ENCODE measurements at regions not wholly inside any gene's neighbourhood (a gene's known extent, or its start where the extent isn't known, plus 50 kb on each side); places are given as distances from the start of the nearest gene placed in this dataset.
"Not testable (repeated sequence)": the region's sequence is repeated elsewhere in the genome, so short reads cannot be mapped to it uniquely, and the experiment has no call there.

DNA sequence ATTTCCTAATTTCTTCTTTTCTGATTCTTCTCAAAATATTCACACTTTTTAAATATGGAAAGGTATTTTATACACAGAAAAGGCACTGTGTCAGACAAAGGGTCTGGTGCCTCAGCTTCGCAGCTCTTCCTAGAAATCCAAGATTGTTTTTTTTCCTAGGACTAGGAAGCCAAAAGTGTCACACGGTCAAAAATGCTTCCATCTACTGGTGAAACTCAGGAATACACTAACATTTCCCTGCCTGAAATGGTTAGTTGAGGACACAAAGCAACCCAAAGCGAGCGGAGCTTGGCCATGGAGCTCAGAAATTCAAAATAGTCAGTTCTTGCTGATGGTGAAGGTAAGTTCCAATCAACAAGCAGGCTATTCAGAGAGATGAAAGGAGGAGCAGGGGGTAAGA is 426.5 kb upstream of the RASGRP1 start:
- in situ Hi-C loops (cut with HindIII; ENCODE audit: low pct_unique_long_range_greater_than_20kb, low sequenced_read_pairs), result no loop called here
- peak; percentile 7 to 80 for DNase-seq (ENCODE audit: low read depth in 1 of 2, low spot score in 1 of 2)
- TF ChIP-seq JUND (IDR thresholded peaks at IDR 0.05; ENCODE audit: low read depth), result no peak

DNA sequence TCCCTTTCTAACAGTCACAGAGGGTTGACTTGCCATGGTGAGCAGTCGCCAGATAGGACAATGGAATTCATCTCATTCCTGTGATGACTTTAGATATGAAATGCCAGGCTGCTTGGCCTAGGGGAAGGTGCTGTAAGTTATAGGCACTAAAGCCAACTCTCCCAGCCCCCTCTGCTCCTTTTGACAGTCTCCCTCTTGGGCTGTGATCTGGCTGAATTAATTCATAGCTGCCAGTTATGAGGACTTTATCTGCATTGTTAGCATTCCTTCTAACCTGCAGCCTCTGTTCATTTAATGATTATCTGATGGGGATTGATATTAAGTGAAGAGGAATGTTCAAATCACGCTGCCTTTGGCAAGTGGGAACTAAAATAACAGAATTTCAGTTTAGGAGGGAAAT is 427.1 kb upstream of the RASGRP1 start:
- peak in 1 of 2 experiments; percentile 16 for DNase-seq (ENCODE audit: low read depth in 1 of 2, low spot score in 1 of 2)
- no peak for TF ChIP-seq JUND (IDR thresholded peaks at IDR 0.05; ENCODE audit: low read depth)
- in situ Hi-C loops (cut with HindIII; ENCODE audit: low pct_unique_long_range_greater_than_20kb, low sequenced_read_pairs), result no loop called here

DNA sequence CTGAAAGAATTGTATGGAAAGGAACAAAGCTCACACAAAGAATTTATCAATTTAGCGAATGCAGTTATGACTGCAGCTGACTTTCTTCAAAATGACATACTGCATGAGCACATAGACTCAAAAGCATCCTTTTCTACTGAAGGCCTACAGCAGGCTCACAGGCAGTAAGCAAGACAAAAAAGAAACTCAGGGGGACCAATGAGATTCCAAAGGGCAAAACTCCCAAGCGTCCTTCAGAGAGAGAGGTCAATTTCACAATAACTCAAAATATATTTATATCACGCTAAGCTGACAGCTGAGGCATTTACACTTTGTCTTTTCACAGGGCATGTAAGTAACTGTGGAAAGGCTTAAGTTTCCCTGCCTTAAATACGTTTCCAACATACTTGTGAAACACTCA is 427.9 kb upstream of the RASGRP1 start:
- in situ Hi-C loops (cut with HindIII; ENCODE audit: low pct_unique_long_range_greater_than_20kb, low sequenced_read_pairs), result no loop called here
- no peak for DNase-seq (ENCODE audit: low read depth in 1 of 2, low spot score in 1 of 2)
- no peak for TF ChIP-seq JUND (IDR thresholded peaks at IDR 0.05; ENCODE audit: low read depth)

DNA sequence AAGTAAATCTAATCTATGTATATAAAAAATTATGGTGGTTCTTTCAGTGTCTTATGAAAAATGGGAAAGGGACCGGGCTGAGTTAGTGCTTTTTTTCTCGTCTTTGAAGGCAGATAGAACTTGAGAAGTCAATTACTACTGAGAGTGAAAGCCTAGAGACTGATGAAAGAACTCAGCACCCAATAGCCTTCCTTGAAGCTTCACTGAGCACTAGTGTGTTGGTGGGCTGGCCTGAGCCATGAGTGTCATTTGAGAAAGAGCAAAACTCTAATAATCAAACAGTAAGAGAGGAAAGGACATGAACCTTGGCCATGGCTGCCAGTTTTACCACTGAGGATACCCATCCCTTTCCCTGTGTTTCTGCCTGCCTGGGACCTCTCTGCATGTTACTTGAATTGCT is 428.3 kb upstream of the RASGRP1 start:
- DNase-seq (ENCODE audit: low read depth in 1 of 2, low spot score in 1 of 2), result no peak
- no peak for TF ChIP-seq JUND (IDR thresholded peaks at IDR 0.05; ENCODE audit: low read depth)
- in situ Hi-C loops (cut with HindIII; ENCODE audit: low pct_unique_long_range_greater_than_20kb, low sequenced_read_pairs), result no loop called here

DNA sequence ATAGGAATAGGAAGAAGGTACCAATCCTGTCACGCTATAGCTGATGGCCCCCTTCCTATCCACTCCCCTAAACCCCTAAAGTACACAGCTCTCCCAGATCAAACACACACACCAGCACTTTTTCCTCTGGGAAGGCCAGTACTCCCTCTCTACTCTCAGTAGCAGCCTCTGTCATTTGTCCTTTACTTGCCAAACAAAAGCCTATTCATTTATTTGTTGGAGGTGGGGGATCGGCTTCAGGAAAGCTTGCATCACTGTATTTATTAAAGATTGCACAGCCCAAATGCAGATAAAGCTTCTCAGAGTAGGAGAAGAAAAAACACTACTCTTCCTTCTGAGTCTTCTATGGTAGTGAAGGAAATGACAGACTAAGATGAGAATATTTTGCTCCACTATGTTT is 429.7 kb upstream of the RASGRP1 start:
- no peak for TF ChIP-seq JUND (IDR thresholded peaks at IDR 0.05; ENCODE audit: low read depth)
- in situ Hi-C loops (cut with HindIII; ENCODE audit: low pct_unique_long_range_greater_than_20kb, low sequenced_read_pairs), result no loop called here
- no peak for DNase-seq (ENCODE audit: low read depth in 1 of 2, low spot score in 1 of 2)

DNA sequence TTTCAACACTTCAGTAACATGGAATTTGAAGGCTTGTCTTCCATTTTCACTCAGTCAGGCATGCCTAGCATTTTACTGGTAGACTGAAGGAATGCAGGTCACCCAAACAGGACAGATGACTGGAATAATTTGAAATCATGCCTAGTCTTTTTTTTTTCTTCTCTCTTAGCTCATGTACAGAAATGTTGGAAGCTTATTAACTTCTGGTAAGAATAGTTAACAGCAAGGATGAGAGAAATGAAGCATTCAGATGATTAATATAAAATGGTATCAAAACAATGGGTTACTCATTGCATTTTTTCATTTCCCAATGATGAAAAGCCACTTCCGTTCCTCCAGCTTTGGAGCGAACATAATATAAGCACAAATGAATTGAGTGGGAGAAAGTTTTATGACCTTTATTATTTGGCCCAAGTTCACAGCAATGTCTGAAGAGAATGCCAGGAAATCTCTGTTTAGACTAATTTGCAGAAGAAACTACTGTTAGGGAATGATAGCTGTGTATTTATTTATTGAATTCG is 431.6 kb upstream of the RASGRP1 start:
- in situ Hi-C loops (cut with HindIII; ENCODE audit: low pct_unique_long_range_greater_than_20kb, low sequenced_read_pairs), result no loop called here
- TF ChIP-seq JUND (IDR thresholded peaks at IDR 0.05; ENCODE audit: low read depth), result no peak
- peak in 1 of 2 experiments; percentile 12 for DNase-seq (ENCODE audit: low read depth in 1 of 2, low spot score in 1 of 2)

DNA sequence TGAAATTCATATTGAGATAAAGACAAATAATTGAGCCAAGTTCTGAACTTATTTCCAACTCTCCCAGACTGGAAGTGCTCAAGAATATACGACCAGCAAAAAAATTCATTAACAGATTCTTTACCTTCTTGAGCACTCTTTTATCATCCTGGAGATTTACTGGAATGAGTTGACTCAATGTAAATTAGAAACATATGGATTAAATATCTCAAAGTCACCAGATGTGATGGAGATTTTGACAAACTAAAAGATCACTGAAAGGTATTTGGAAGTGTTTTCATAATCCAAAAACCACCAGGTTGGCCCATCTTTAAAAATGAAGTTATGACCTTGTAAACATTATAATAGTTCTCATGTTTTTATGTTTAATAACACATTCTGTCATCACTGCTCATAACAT is 433.2 kb upstream of the RASGRP1 start:
- in situ Hi-C loops (cut with HindIII; ENCODE audit: low pct_unique_long_range_greater_than_20kb, low sequenced_read_pairs), result no loop called here

DNA sequence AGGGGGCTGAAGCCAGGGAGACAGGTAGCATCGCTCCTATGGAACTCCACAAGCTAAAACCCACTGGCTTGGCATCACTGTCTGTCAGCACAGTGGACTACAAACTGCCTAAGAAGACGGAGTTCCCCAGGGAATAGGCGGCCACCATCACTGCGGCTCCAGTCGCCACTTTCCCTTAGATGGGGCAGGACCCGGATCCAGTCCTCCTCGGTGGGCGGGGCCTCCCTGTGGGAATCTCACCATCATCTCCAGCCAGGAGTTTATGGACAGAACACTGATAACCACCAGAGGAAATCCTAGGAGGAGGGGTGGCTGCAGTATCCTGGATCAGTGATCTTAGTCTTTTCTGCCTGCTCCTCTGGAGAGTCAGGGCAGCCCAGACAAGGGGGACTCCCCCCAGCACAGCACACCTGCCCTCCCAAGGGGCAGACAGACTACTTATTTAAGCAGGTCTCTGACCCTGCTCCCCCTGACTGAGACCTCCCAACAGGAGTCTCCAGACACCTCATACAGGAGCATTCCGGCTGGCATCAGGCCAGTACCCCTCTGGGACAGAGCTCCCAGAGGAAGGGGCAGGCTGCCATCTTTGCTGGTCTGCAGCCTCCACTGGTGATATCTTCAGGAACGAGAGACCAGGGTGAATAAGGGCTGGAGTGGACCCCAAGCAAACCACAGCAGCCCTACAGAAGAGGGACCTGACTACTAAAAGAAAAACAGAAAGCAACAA is 435.6 kb upstream of the RASGRP1 start:
- no peak for DNase-seq (ENCODE audit: low read depth in 1 of 2, low spot score in 1 of 2)
- TF ChIP-seq JUND (IDR thresholded peaks at IDR 0.05; ENCODE audit: low read depth), result no peak
- in situ Hi-C loops (cut with HindIII; ENCODE audit: low pct_unique_long_range_greater_than_20kb, low sequenced_read_pairs), result no loop called here

More for the DNA sequence above, 433.2 kb upstream of the RASGRP1 start:
- DNase-seq (ENCODE audit: low read depth in 1 of 2, low spot score in 1 of 2), result no peak
- TF ChIP-seq JUND (IDR thresholded peaks at IDR 0.05; ENCODE audit: low read depth), result no peak

DNA sequence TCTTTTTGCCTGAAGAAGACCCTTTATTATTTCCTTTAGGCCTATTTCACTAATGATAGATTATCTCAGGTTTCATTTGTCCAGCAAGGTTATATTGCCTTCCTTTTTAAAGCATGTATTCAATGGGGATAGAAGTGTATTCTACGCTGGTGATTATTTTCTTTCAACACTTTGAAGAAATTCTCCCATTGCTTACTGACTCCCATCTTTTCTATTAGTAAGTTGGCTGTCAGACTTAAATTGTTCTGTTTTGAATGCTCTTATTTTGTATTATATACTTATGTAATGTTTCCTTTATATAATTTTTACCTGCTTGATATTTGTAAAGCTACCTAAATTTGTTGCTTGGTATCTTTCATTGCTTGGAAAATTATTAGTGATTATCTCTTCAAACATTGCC is 445.1 kb upstream of the RASGRP1 start:
- in situ Hi-C loops (cut with HindIII; ENCODE audit: low pct_unique_long_range_greater_than_20kb, low sequenced_read_pairs), result no loop called here
- no peak for TF ChIP-seq JUND (IDR thresholded peaks at IDR 0.05; ENCODE audit: low read depth)
- DNase-seq (ENCODE audit: low read depth in 1 of 2, low spot score in 1 of 2), result no peak

DNA sequence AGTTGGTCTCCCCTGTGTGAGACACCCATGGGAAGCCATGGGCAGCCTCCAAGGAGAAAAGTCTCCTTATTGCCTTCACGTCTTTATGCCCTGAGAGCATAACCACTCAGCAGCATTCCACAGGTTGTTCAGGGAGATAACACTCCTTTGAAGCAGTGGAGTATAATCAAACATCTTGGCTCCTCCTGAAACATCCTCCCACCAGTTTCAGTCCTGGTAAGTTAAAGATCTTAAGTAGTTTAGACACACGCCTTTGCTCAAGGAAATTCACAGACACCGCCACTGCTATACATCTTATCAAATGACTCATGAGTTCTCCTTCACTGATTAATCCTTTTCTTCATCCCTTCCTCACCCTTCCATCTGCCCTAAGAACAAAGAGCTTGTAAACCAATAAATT is 446.5 kb upstream of the RASGRP1 start:
- in situ Hi-C loops (cut with HindIII; ENCODE audit: low pct_unique_long_range_greater_than_20kb, low sequenced_read_pairs); DNase-seq (ENCODE audit: low read depth in 1 of 2, low spot score in 1 of 2): not testable (repeated sequence)

DNA sequence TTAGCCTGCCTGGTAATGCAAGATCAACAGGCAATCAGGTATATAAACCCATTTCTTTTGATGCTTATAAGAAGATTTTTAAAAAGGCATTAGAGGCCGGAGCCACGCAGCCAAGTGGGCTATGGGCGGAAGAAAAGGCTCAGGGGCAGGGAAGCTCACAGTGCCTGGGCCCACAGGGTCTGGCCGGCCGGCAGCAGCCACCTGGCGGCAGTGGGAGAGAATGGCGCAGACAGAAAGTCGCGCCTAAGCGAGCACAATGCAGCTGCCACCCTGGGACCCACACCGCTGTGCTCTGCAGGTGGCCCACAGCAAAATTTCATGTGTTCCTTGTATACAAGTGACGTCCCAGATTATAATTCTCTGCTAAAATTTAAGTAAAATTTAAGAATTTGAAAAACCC is 448.6 kb upstream of the RASGRP1 start:
- in situ Hi-C loops (cut with HindIII; ENCODE audit: low pct_unique_long_range_greater_than_20kb, low sequenced_read_pairs), result no loop called here
- no peak for DNase-seq (ENCODE audit: low read depth in 1 of 2, low spot score in 1 of 2)
- TF ChIP-seq JUND (IDR thresholded peaks at IDR 0.05; ENCODE audit: low read depth), result no peak

DNA sequence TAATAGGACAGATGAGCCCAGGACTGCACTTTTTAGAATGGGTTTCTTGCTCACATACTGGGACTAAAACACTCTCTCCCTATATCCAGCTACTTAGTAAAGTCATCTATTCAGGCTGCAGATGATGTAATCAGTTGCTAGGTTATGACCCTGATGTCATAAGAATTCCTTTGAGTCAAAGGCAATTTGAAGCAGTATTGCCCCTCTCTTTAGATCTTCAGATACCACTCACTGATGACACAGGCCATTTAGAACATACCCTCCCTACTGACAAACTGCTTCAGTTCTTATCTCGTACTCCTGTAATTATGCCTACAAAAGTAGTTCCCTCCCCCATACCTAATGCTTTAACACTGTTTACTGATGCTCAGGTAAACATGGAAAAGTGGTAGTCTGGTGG is 450.1 kb upstream of the RASGRP1 start:
- in situ Hi-C loops (cut with HindIII; ENCODE audit: low pct_unique_long_range_greater_than_20kb, low sequenced_read_pairs), result no loop called here
- TF ChIP-seq JUND (IDR thresholded peaks at IDR 0.05; ENCODE audit: low read depth), result no peak
- DNase-seq (ENCODE audit: low read depth in 1 of 2, low spot score in 1 of 2), result no peak

DNA sequence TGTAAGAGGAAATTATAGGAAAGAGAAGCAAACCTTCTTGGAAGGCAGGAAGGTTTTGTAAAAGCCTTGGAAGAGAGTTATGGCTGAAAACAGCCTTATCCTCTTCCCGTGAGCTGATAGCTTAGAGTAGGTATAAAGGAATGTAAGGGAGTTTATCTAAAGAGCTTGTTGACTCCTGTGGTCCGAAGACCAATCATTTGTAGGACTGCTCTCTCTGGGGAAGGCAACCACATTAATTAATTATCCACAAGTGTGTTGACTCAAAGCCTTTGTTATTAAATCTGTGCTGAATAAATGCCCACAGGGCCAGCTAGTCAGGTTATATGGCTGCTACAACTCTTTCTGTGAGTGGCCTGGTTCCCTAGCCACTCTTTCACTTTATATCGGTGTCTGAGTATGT is 452.1 kb upstream of the RASGRP1 start:
- DNase-seq (ENCODE audit: low read depth in 1 of 2, low spot score in 1 of 2), result no peak
- TF ChIP-seq JUND (IDR thresholded peaks at IDR 0.05; ENCODE audit: low read depth), result no peak
- in situ Hi-C loops (cut with HindIII; ENCODE audit: low pct_unique_long_range_greater_than_20kb, low sequenced_read_pairs), result no loop called here

DNA sequence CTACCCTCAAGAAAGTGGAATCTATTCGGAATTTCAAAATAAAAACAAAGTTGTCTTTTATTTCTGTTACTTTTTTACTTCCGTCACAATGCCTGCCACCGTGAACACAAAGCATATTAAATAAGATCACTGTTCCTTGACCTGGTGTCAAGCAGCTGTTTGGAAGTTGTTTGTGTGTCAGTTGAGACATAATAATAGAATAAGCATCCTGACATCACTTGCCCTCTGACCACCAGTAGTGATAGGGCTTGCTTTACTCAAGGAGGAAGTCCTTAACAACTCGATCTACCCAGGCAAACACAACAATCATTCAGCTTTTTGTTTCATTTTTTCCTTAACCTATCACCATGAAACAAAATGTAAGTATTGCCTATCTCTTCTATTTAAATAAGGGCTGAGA is 454.4 kb upstream of the RASGRP1 start:
- no peak for TF ChIP-seq JUND (IDR thresholded peaks at IDR 0.05; ENCODE audit: low read depth)
- DNase-seq (ENCODE audit: low read depth in 1 of 2, low spot score in 1 of 2), result no peak
- in situ Hi-C loops (cut with HindIII; ENCODE audit: low pct_unique_long_range_greater_than_20kb, low sequenced_read_pairs), result no loop called here
